GM23248 (cell line): ENCODE measurements at regions not wholly inside any gene's neighbourhood (a gene's known extent, or its start where the extent isn't known, plus 50 kb on each side); places are given as distances from the start of the nearest gene placed in this dataset.

ENCODE experiments used
- EZH2 ChIP-seq: fragments of 200-600 bp; sonication (generic); IDR thresholded peaks from 2 replicates; pipeline ENCODE4 v1.6.1; 2018; ENCODE audit warnings: antibody characterized with exemption, mild to moderate bottlenecking; ENCODE audit not compliant: insufficient read depth, poor library complexity, severe bottlenecking
- EZH2phosphoT487 ChIP-seq: fragments of 200-600 bp; sonication (generic); IDR thresholded peaks from 2 replicates; pipeline ENCODE4 v1.6.1; 2018; ENCODE audit warnings: antibody characterized with exemption, moderate library complexity, mild to moderate bottlenecking, low read depth; ENCODE audit not compliant: insufficient read depth

DNA sequence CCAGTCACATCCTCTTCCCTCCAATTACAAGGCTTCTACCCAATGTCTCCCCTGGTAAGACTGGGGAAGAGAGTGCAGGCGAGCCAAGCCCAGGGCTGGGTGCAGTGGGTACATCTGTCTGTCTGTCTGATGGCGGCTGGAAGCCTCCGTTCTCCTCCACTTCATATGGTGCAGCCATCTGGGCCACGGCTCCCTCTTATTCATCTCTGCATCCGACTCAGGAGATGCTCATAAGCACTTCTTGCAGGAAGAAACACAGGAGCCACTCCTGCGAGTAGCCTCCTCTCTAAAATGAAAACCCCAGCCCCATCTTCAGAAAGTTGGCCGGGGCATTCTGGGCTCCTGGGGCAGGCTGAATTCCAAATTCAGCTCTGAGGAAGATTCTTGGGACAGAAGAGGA, 67.5 kb upstream of the SLC6A6 start:
- TF ChIP-seq EZH2, result no peak
- TF ChIP-seq EZH2phosphoT487, result no peak
